ENCODE measurements at regions not wholly inside any gene's neighbourhood (a gene's known extent, or its start where the extent isn't known, plus 50 kb on each side); places are given as distances from the start of the nearest gene placed in this dataset.

GRCh38 chr6:9463311-9463710 lies 951.6 kb downstream of the TFAP2A start:
- no peak for TF ChIP-seq POLR2A (IDR thresholded peaks at IDR 0.05; ENCODE audit: low read length)
- no peak for TF ChIP-seq GATA1 (IDR thresholded peaks at IDR 0.05; ENCODE audit: low read depth, low read length)
